Lower lobe of right lung (tissue), 2 donors: ENCODE measurements at regions not wholly inside any gene's neighbourhood (a gene's known extent, or its start where the extent isn't known, plus 50 kb on each side); places are given as distances from the start of the nearest gene placed in this dataset.
"Not testable (repeated sequence)": the region's sequence is repeated elsewhere in the genome, so short reads cannot be mapped to it uniquely, and the experiment has no call there.

Experiments used
- ATAC-seq, 2 donors: fragments of 200-7000 bp; cut with Tn5 transposase; one replicate each; pipeline ENCODE4 v1.9.1; 2020 to 2022; ENCODE audit warnings: mild to moderate bottlenecking in 2 of 2, moderate library complexity in 2 of 2
- DNase-seq: peaks from one replicate; pipeline ENCODE4 v3.0.0-alpha.2; 2020
- H3K27ac ChIP-seq: fragments of 200-600 bp; one replicate; pipeline ENCODE4 v1.8.0; 2022
- H3K27me3 ChIP-seq: fragments of 200-600 bp; one replicate; pipeline ENCODE4 v1.8.0; 2022; ENCODE audit warnings: low read depth
- H3K36me3 ChIP-seq: fragments of 200-600 bp; one replicate; pipeline ENCODE4 v1.8.0; 2022; ENCODE audit warnings: mild to moderate bottlenecking
- H3K4me1 ChIP-seq: fragments of 200-600 bp; one replicate; pipeline ENCODE4 v1.8.0; 2022
- H3K4me3 ChIP-seq: fragments of 200-600 bp; one replicate; pipeline ENCODE4 v1.8.0; 2022; ENCODE audit warnings: mild to moderate bottlenecking
- H3K9me3 ChIP-seq: fragments of 200-600 bp; one replicate; pipeline ENCODE4 v1.8.0; 2022
- intact Hi-C: fragments of 100-400 bp; cut with DNase I; formaldehyde crosslinking; loops from one replicate; pipeline ENCODE4 v1.11.0; 2022
- donor health status: DM: no; HTN: yes; CAD: no; lungs with severe emphysema.

DNA sequence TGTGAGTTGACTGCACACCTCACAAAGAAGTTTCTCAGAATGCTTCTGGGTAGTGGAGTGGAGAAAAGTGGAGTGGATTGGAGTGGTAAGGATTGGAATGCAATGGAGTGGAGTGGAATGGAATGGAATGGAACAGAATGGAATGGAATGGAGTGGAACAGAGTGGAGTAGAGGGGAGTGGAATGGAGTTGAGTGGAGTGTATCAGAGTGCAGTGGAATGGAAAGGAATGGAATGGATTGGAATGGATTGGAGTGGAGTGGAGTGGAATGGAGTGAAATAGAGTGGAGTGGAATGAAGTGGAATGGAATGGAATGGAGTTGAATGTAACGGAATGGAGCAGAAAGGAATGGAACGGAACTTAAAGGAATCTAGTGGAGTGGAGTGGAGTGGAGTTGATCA, 5194.2 kb upstream of the TPTE start:
- H3K27ac ChIP-seq, H3K27me3 ChIP-seq, H3K4me3 ChIP-seq, DNase-seq, intact Hi-C loops, H3K4me1 ChIP-seq, H3K9me3 ChIP-seq, H3K36me3 ChIP-seq: not testable (repeated sequence)
- ATAC-seq, result peak in 1 of 2 donors; percentile 64

GRCh38 chr21:5329311-5329939, 5192.0 kb upstream of the TPTE start:
- H3K4me1 ChIP-seq, intact Hi-C loops, H3K36me3 ChIP-seq, H3K27ac ChIP-seq, H3K9me3 ChIP-seq, H3K27me3 ChIP-seq, DNase-seq, H3K4me3 ChIP-seq: not testable (repeated sequence)
- peak; percentile 47 to 72 for ATAC-seq

GRCh38 chr21:5357839-5358238, 5163.5 kb upstream of the TPTE start:
- H3K27ac ChIP-seq, ATAC-seq, intact Hi-C loops, H3K27me3 ChIP-seq, DNase-seq, H3K9me3 ChIP-seq, H3K36me3 ChIP-seq, H3K4me1 ChIP-seq, H3K4me3 ChIP-seq: not testable (repeated sequence)
